Prostate gland (tissue), 2 donors: ENCODE measurements at regions not wholly inside any gene's neighbourhood (a gene's known extent, or its start where the extent isn't known, plus 50 kb on each side); places are given as distances from the start of the nearest gene placed in this dataset.

Experiments
- DNase-seq: peaks from one replicate; pipeline ENCODE4 v3.0.0-alpha.2; 2019; ENCODE audit warnings: low spot score
- H3K27ac ChIP-seq, 2 donors: fragments of 200-600 bp; sonication (generic); 2 replicates each; pipeline ENCODE4 v1.5.1; 2017 to 2019
- H3K27me3 ChIP-seq: fragments of 200-600 bp; sonication (generic); replicated peaks from 2 replicates; pipeline ENCODE4 v1.5.1; 2019; ENCODE audit not compliant: insufficient read depth
- H3K36me3 ChIP-seq, 2 donors: fragments of 200-600 bp; sonication (generic); 1 replicate in 1 of 2; 2 replicates in 1 of 2; pipeline versions ENCODE4 v1.5.1 to v1.8.1; 2017 to 2019
- H3K4me1 ChIP-seq: fragments of 200-600 bp; sonication (generic); replicated peaks from 2 replicates; pipeline ENCODE4 v1.5.1; 2019
- H3K4me3 ChIP-seq, 2 donors: fragments of 200-600 bp; sonication (generic); 2 replicates each; pipeline ENCODE4 v1.5.1; 2017 to 2019
- H3K9me3 ChIP-seq: fragments of 200-600 bp; sonication (generic); 2 replicates; pipeline ENCODE4 v1.5.1; 2017
- POLR2A ChIP-seq: fragments of 450-650 bp; IDR thresholded peaks from one replicate; pipeline ENCODE4 v1.6.1; 2016; ENCODE audit warnings: antibody characterized with exemption, mild to moderate bottlenecking
- POLR2AphosphoS5 ChIP-seq: sonication (generic); formaldehyde crosslinking; IDR thresholded peaks from one replicate; pipeline ENCODE4 v1.6.1; 2017; ENCODE audit warnings: antibody characterized with exemption
- WGBS: methylation state at CpG from one replicate; pipeline ENCODE4 v1.1.5; 2018; 5-methylcytosine and 5-hydroxymethylcytosine counted together
- intact Hi-C: fragments of 100-400 bp; cut with DNase I; formaldehyde crosslinking; loops from one replicate; pipeline ENCODE4 v1.14.2; 2022
- TF ChIP-seq, protein P1 (sequence below), 4 experiments: fragments of 200-600 bp in 2 of 4; fragments of 450-650 bp in 2 of 4; sonication (generic) in 2 of 4; IDR thresholded peaks; 1 replicate in 3 of 4; 2 replicates in 1 of 4; pipeline ENCODE4 v1.5.1; 2016 to 2019; ENCODE audit warnings: antibody characterized with exemption in 4 of 4, mild to moderate bottlenecking in 2 of 4, moderate library complexity in 2 of 4

DNA sequence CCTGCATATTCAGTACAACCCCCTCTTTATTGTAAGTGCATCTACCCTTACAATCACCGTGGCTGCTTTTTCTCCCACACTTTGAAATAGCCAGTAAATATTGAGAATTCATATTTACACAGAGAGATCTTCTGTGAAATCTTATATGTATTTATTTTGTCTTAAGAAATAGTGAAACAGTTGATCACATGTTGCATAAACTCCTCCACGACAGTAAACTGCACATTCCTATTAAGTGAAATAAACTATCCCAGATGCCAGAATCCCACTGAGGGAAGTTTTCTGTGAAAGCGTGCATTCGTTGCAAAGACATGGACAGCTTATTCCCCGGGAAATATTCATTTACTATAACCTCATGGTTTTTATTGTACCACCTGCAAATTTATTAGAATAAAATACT is 796.0 kb downstream of the ROBO2 start:
- Histone ChIP-seq H3K36me3 (no peaks in the 10 kb centered on the region), H3K4me3 (no peak overlapping the region), H3K27me3 (no peaks in the 10 kb centered on the region), H3K27ac (no peak overlapping the region), H3K4me1 (no peaks in the 10 kb centered on the region), H3K9me3 (no peaks in the 10 kb centered on the region)
- no peak for DNase-seq
- 25% methylated on average over 5 of the region's 5 CpGs for WGBS
- TF ChIP-seq, protein P1, sequence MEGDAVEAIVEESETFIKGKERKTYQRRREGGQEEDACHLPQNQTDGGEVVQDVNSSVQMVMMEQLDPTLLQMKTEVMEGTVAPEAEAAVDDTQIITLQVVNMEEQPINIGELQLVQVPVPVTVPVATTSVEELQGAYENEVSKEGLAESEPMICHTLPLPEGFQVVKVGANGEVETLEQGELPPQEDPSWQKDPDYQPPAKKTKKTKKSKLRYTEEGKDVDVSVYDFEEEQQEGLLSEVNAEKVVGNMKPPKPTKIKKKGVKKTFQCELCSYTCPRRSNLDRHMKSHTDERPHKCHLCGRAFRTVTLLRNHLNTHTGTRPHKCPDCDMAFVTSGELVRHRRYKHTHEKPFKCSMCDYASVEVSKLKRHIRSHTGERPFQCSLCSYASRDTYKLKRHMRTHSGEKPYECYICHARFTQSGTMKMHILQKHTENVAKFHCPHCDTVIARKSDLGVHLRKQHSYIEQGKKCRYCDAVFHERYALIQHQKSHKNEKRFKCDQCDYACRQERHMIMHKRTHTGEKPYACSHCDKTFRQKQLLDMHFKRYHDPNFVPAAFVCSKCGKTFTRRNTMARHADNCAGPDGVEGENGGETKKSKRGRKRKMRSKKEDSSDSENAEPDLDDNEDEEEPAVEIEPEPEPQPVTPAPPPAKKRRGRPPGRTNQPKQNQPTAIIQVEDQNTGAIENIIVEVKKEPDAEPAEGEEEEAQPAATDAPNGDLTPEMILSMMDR (IDR thresholded peaks at IDR 0.05): no peak
- TF ChIP-seq POLR2AphosphoS5 (no peak), POLR2A (no peak)
- intact Hi-C loops: no loop called here

DNA sequence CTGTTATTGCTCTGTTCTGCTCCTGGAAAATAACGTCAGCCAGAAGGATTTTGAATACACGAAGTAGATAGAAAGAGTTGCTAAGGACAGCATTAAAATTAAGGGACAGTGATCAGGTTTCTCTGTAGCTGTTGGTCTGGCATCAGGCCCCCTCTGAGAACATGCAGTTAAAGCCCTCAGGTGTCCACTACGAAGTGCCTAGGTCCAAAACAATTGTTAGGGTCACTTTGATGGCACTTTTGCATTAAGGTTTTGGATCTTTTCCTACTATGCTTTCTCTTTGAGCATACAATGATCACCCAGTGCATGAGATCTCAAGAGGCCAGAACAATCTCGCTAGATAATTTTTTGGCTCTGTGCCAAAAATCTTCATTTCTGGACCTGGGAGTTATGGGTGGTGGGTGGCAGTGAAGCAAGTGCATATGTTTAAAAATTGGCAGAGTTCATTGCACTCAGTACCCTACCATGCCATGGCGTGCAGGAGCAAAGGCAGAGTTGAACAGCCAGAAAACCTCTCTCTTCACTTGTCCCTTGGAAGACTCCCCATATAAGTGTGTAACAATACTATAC is 797.6 kb downstream of the ROBO2 start:
- Histone ChIP-seq H3K4me3 (no peak overlapping the region), H3K36me3 (no peaks in the 10 kb centered on the region), H3K9me3 (no peaks in the 10 kb centered on the region), H3K27me3 (no peaks in the 10 kb centered on the region), H3K27ac (no peak overlapping the region), H3K4me1 (no peaks in the 10 kb centered on the region)
- TF ChIP-seq, protein P1 (IDR thresholded peaks at IDR 0.05): no peak
- TF ChIP-seq POLR2AphosphoS5: no peak
- no peak for TF ChIP-seq POLR2A
- intact Hi-C loops: no loop called here
- WGBS: 71% methylated on average over 5 of the region's 5 CpGs
- no peak for DNase-seq

DNA sequence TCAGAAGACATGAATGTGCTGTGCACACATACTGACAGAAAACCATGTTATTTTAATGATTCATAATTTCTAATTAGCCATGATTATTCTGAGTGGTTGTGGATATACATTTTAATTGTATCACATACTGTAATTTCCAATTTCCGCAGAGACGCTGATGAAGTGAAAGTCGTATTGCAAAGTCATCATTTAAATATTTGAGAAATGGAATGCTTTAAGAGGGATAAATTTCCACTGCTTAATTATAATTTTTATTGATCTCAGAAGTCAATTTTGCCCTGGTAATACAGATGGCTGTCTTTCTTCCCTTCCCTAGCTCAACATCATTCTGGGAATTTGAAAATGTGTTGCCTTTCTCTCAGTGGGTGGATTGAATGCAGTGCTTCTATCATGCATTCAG is 819.3 kb downstream of the ROBO2 start:
- Histone ChIP-seq H3K36me3 (no peaks in the 10 kb centered on the region), H3K27ac (no peak overlapping the region), H3K27me3 (no peaks in the 10 kb centered on the region), H3K4me3 (no peak overlapping the region), H3K9me3 (no peaks in the 10 kb centered on the region), H3K4me1 (no peaks in the 10 kb centered on the region)
- WGBS: 96% methylated on average over 3 of the region's 3 CpGs
- no peak for DNase-seq
- no peak for TF ChIP-seq POLR2AphosphoS5
- TF ChIP-seq, protein P1 (IDR thresholded peaks at IDR 0.05): no peak
- no peak for TF ChIP-seq POLR2A
- intact Hi-C loops: no loop called here

DNA sequence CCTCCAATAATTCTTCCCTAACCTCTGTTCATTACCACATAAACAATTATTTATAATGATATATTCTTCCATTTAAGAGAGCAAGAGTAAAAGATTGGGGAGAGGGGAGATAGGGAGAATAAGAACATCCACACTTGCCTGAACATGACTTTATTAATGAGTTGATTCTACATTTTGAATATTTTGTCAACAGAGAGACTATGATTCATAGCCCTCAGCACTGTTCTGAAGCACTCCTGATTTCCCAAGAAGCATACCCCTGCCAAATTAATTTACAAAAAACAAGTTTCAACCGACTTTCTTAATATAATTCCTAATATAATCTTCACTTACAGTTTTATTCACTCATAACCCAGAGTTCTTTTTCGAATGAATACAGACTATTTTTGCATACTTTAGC is 828.8 kb downstream of the ROBO2 start:
- H3K4me3 ChIP-seq: no peak overlapping the region
- no peaks in the 10 kb centered on the region for H3K4me1 ChIP-seq
- DNase-seq: no peak
- H3K27me3 ChIP-seq: no peaks in the 10 kb centered on the region
- no peaks in the 10 kb centered on the region for H3K36me3 ChIP-seq
- intact Hi-C loops: no loop called here
- WGBS: 55% methylated on average over 2 of the region's 2 CpGs
- no peak overlapping the region for H3K27ac ChIP-seq
- no peak for TF ChIP-seq POLR2A
- TF ChIP-seq POLR2AphosphoS5: no peak
- TF ChIP-seq, protein P1 (IDR thresholded peaks at IDR 0.05): no peak
- H3K9me3 ChIP-seq: no peaks in the 10 kb centered on the region

DNA sequence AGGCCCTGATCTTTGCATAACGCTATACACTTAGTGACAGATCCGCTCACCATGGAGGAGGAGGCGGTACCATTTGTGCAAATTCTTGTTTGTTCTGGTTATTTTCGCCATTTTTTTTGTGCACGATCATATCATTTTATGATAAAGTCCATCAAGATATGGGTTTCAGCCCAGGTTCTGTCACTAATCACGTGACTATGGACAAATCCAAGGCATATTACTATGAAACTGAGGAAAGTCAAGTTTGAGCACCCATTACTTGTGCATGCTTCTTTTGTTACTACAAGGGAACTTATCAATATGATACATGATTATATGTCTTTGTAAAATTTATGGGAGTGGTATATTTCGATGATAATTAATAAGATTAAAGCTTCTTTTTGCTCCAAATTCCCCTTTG is 829.5 kb downstream of the ROBO2 start:
- no peak overlapping the region for H3K27ac ChIP-seq
- no peaks in the 10 kb centered on the region for H3K4me1 ChIP-seq
- no peak for DNase-seq
- TF ChIP-seq POLR2AphosphoS5 (no peak), POLR2A (no peak)
- TF ChIP-seq, protein P1 (IDR thresholded peaks at IDR 0.05): no peak
- WGBS: 92% methylated on average over 7 of the region's 7 CpGs
- intact Hi-C loops: no loop called here
- H3K4me3 ChIP-seq: no peak overlapping the region
- no peaks in the 10 kb centered on the region for H3K9me3 ChIP-seq
- no peaks in the 10 kb centered on the region for H3K36me3 ChIP-seq
- H3K27me3 ChIP-seq: no peaks in the 10 kb centered on the region
